ENCODE measurements at regions not wholly inside any gene's neighbourhood (a gene's known extent, or its start where the extent isn't known, plus 50 kb on each side); places are given as distances from the start of the nearest gene placed in this dataset.

DNA sequence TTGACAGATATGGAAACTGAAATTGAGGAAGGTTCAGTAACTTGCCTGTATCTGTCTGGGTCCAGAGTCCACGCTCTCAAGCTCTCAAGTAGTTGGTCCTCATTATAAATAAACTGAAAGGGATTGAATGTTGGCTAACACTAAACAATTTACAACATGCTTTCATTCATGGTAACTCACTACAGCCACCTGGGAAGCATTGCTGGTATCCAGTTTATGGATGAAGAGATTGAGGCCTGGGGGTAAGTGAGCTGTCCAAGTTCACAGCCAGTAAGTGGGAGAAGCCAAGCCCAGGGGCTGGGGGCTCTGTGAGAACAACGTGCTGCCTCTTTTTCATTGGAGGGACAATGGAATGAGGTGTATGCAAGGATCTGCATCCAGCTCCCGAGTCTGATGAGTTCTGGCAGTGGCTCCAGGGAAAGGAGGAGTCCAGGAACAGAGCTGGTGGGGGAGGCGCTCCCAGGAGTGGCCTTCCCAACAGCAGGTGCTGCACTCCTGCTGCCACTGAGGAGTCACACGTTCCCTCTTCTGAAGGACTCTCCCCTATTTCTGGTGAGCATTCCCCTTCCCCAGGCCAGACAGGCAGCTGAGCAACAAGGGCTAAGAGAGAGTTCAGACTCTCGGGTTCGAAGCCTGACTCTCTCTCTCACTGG, 175.8 kb downstream of the CSNK2A3 start:
- no peak for DNase-seq (ENCODE audit: low spot score)

DNA sequence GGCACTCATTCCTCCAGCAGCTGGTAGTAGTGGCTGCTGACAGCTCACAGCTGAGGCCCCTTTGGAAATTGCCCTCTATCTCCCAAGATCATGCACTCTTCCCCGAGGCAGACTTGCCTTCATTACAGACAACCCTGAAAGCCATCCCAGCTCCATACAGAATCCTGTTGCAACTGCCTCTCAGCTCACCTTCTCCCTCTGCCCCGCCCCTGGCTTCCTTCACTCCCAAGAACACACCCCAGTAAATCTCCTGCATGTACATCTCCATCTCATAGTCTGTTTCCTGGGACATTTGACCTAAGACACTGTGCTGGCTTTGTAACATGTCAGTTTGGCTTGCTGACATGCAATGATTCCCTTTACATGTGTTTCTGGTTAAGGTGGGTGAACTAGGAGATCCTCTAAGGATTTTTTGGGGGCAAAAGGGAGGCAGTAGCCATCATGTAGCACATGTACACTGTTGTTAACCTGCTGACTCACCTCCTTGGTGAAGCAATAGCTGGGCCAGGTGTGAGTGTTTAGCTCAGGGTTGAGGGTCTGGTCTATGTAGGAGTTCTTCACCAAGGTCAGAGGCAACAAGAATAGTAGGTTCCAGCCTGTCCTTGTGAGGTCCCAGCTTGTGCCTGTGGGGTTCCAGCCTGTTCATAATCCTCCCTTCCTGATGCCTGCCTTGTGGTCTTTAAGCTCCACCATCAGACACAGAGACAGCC, 179.6 kb downstream of the CSNK2A3 start:
- DNase-seq (ENCODE audit: low spot score), result no peak

GRCh38 chr11:11171854-11172253, 181.2 kb downstream of the CSNK2A3 start:
- no peak for DNase-seq (ENCODE audit: low spot score)

DNA sequence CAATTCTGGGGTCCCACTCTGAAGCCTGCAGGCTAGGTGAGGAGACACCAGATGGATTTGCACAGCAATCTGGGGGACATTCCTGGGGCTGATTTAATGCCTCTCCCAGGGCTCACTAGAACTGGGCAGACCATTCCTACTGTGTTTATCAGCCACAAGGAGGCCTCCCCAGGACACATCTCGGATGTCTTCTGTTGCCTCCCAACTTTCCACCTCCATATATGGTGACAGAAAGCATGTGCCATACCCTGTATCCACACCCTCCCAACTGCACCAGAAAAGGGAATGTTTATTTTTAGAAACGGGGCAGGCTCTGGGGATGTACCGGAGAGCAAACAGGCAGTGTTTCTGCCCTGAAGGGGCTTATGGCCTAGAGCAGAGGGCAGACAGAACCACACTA, 181.8 kb downstream of the CSNK2A3 start:
- no peak for DNase-seq (ENCODE audit: low spot score)

GRCh38 chr11:11170352-11171084, 182.5 kb downstream of the CSNK2A3 start:
- no peak for DNase-seq (ENCODE audit: low spot score)

GRCh38 chr11:11169715-11170351, 183.2 kb downstream of the CSNK2A3 start:
- no peak for DNase-seq (ENCODE audit: low spot score)

- no peak for DNase-seq (ENCODE audit: low spot score)
Measured at GRCh38 chr11:11167806-11168205, 185.2 kb downstream of the CSNK2A3 start.

GRCh38 chr11:11164334-11164690, 188.7 kb downstream of the CSNK2A3 start:
- DNase-seq (ENCODE audit: low spot score), result no peak

- DNase-seq (ENCODE audit: low spot score), result no peak
Measured at GRCh38 chr11:11163669-11164333, 189.2 kb downstream of the CSNK2A3 start.

GRCh38 chr11:11163236-11163635, 189.8 kb downstream of the CSNK2A3 start:
- DNase-seq (ENCODE audit: low spot score), result no peak

DNA sequence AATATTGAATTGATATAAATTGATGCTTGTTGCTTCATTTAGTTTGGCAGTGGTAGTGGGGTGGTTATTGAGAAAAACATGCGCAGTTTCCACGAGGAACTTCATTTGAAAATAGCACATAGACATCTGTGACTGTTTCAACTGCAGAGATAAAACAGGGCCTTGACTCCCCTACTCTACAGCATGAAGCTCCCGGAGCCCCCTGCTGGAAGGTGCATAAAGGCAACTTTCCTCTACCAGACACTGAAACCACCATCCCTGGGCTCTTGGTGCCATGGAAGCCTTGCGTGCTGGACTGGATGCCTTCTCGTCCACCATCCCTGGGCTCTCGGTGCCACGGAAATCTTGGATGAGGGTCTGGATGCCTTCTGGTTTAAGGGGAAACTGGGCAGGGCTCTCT, 195.9 kb downstream of the CSNK2A3 start:
- DNase-seq (ENCODE audit: low spot score), result no peak

DNA sequence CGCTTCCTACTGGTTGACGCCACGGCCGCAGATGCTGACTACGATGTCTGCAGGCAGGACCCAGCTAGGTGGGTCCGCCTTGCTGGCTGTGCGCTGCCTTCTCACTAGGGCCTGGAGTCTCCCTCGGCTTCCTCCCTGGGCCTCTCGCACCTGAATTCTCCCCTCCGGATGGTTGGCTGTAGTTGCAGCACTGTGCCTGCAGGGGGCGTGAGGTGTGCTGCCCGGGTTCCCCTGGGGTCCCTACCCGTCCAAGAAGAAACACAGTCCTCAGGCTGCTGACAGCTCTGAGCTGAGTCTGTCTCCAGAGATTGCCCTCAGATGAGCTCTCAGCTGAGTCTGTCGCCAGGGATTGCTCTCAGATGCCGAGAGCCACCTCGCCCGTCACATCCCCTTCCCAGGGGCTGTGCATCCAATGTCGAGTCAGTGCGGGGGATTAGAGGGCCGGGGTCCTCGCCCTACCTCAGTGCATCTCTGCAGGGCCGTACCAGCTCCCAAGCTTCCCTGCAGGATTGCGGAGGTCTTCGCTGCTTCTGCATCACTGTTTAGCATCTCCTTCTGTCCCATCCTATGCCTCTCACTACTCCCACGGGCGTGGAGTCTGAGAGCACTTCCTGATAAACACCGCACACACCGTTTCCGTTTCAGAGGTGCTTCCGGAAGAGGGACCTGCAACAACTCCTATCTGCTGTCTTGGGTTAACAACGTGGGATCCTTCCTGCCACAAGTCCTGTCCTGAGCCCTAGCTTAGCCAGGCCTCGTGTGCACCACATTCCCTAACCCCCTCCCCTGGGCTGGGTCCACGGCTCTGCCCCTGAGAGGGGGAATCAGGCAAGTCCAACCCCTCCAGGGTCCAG, 196.9 kb downstream of the CSNK2A3 start:
- no peak for DNase-seq (ENCODE audit: low spot score)

DNA sequence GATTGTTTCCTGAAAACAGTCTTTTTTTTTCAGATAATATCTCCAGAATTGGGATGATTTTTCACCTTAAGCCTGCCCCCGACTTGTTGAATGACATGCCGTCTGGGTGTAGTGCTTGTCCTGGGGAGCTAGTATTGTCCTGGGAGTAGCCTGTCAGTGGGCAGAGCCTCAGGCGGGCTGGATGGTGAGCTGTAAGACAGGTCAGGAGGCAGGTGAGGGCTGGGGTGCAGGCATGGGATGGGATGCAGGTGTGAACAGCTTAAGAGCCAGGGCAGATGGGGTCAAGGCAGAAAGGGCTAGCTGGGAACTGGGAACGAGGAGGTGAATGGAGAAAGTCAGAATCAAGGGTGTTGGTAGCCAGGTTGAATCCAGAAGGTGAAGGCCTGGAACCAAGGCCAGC, 200.2 kb downstream of the CSNK2A3 start:
- DNase-seq (ENCODE audit: low spot score), result no peak

DNA sequence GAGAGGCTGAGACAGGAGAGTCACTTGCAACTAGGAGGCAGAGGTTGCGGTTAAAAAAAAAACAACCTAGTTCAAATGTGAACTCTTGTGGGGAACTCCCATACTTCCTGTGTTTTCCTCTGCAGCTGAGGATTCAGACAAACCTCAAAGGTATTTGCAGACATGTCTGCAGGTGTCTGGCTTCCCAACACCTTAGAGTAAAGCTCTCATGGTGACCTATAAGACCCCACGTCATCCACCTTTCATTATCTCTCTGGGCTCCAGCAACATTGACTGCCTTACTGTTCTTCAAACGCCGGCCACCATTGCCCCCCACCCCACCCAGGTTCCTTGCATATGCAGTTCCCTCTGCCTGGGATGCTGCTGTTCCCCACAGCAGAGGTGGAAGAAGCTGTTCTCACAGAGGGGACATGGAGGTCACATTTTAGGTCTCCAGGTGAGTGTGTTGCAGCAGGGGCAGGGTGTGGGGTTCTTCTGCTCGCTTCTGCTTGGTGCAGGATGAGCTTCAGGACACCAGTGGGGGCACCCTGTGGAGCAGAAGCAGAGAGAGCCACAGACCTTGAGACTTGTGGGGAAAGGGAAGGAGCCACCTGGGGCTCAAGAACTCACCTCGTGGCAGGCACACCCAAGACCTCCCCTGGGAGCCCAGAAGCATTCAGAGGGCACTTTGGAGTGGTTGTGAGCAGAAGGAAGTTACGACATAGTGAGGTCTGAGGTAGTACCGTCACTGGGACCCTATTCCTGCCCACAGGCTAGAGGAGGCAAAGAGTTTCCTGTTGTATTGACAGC, 203.2 kb downstream of the CSNK2A3 start:
- DNase-seq (ENCODE audit: low spot score), result no peak

DNA sequence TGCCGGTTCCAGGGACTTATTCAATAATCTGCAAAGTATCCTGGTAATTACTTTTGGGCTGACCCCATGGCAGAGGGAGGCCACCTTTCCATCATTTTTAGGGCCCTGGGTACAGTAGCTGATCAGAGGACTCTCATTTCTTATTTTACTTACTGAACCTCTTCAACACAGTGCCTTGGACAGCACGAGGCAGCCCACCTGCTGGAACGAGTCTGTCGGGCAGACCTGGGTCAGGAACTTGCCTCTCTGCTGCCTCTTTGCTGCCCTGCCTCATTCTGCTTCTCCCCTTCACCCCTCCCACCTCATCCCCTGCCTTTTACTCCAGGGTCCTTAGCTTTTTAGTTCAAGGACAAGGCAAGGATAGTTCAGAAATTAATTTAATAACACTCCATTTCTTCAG, 204.5 kb downstream of the CSNK2A3 start:
- DNase-seq (ENCODE audit: low spot score), result no peak

- DNase-seq (ENCODE audit: low spot score), result peak; percentile 84
Measured at GRCh38 chr11:11148104-11148509, 204.9 kb downstream of the CSNK2A3 start.

DNA sequence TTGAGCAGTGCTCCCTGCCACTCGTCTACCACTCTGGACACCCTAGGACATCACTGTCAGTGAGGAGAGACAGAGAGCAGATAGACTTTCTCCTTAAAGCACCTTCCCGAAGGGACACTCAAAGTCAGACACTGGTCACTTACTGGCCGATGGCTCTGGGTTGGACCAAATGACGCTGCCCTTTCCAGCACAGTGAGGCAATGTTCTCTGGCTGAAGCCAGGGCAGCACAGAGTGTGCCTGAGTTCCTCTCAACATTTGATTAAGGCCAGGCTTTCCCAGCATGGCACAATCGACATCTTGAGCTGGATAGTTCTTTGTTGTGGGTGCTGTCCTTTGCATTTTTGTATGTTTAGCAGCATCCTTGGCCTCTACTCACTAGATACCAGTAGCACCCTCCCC, 206.2 kb downstream of the CSNK2A3 start:
- no peak for DNase-seq (ENCODE audit: low spot score)

- no peak for DNase-seq (ENCODE audit: low spot score)
Measured at GRCh38 chr11:11143849-11144248, 209.2 kb downstream of the CSNK2A3 start.

GRCh38 chr11:11142430-11142829, 210.6 kb downstream of the CSNK2A3 start:
- no peak for DNase-seq (ENCODE audit: low spot score)

DNA sequence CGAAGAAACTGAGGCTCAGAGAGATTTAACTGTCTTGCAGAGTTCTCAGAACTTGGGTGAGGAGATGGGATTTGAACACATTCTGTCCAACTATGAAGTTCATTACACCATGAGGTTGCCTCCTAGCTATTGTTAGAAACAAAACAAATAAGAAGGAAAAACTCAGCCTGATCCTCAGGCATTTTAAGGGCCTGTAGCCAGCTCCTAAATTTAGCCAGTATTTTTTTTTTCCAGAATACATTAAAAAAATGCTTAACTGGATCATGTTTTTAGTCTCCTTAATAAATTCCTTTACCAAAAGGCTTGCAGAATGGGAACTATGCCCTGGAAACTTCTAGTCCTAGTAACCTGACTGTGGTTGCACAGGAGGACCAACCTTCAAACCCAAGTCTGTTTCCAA, 212.0 kb downstream of the CSNK2A3 start:
- DNase-seq (ENCODE audit: low spot score), result no peak
